DND-41 (cell line): ENCODE measurements at regions not wholly inside any gene's neighbourhood (a gene's known extent, or its start where the extent isn't known, plus 50 kb on each side); places are given as distances from the start of the nearest gene placed in this dataset.

Source experiments
- ATAC-seq: fragments of 200-7000 bp; cut with Tn5 transposase; 3 replicates; pipeline ENCODE4 v1.9.1; 2021; ENCODE audit warnings: low read depth; ENCODE audit not compliant: insufficient read depth
- DNase-seq: peaks from one replicate; pipeline ENCODE4 v3.0.0-alpha.2; 2020
- H2AFZ ChIP-seq: 2 replicates; pipeline ENCODE4 v1.6.0; 2012; ENCODE audit warnings: low read depth, low read length
- H3K27ac ChIP-seq: 2 replicates; pipeline ENCODE4 v1.5.1; 2012; ENCODE audit warnings: low read length, inconsistent platforms
- H3K27me3 ChIP-seq: fragments of 200-600 bp; sonication (generic); 2 replicates; pipeline ENCODE4 v1.6.0; 2012; ENCODE audit warnings: low read length, mild to moderate bottlenecking, inconsistent platforms; ENCODE audit not compliant: insufficient read depth, poor library complexity
- H3K36me3 ChIP-seq: 2 replicates; pipeline ENCODE4 v1.5.1; 2012; ENCODE audit warnings: low read length, inconsistent platforms; ENCODE audit not compliant: insufficient read depth
- H3K4me1 ChIP-seq: 2 replicates; pipeline ENCODE4 v1.5.1; 2012; ENCODE audit warnings: mild to moderate bottlenecking, low read length; ENCODE audit not compliant: insufficient read depth
- H3K4me2 ChIP-seq: 2 replicates; pipeline ENCODE4 v1.6.0; 2012; ENCODE audit warnings: mild to moderate bottlenecking, moderate library complexity, low read length, inconsistent platforms; ENCODE audit not compliant: insufficient read depth
- H3K4me3 ChIP-seq, 2 experiments: fragments of 200-600 bp in 1 of 2; shearing (Covaris generic) in 1 of 2; 2 replicates each; pipeline ENCODE4 v1.5.1; 2012 to 2016; ENCODE audit warnings: inconsistent platforms in 2 of 2, low read length in 2 of 2, mild to moderate bottlenecking in 2 of 2, low read depth in 1 of 2, moderate library complexity in 1 of 2
- H3K79me2 ChIP-seq: 2 replicates; pipeline ENCODE4 v1.6.0; 2012; ENCODE audit warnings: low read length, inconsistent platforms; ENCODE audit not compliant: insufficient read depth
- H3K9ac ChIP-seq: 2 replicates; pipeline ENCODE4 v1.6.0; 2012; ENCODE audit warnings: low read depth, mild to moderate bottlenecking, inconsistent platforms, low read length, moderate library complexity
- H3K9me3 ChIP-seq: 2 replicates; pipeline ENCODE4 v1.5.1; 2012; ENCODE audit warnings: low read length, moderate library complexity, mild to moderate bottlenecking, inconsistent platforms; ENCODE audit not compliant: insufficient read depth, severe bottlenecking
- H4K20me1 ChIP-seq: 2 replicates; pipeline ENCODE4 v1.6.0; 2012; ENCODE audit warnings: low read length; ENCODE audit not compliant: insufficient read depth
- EZH2 ChIP-seq: IDR thresholded peaks from 3 replicates; pipeline ENCODE4 v1.6.1; 2012; ENCODE audit warnings: borderline replicate concordance, low read depth, mild to moderate bottlenecking, moderate library complexity, low read length, inconsistent platforms; ENCODE audit not compliant: severe bottlenecking
- TF ChIP-seq, protein P1 (sequence below): IDR thresholded peaks from 2 replicates; pipeline ENCODE4 v1.5.1; 2012; ENCODE audit warnings: borderline replicate concordance, low read length, moderate library complexity, mild to moderate bottlenecking; ENCODE audit not compliant: poor library complexity, severe bottlenecking; ENCODE audit errors: extremely low read depth

GRCh38 chr17:45715787-45716186, 68.3 kb upstream of the CRHR1 start:
- no peaks in the 10 kb centered on the region for H3K4me1 ChIP-seq
- no peak overlapping the region for H3K9ac ChIP-seq
- TF ChIP-seq, protein P1, sequence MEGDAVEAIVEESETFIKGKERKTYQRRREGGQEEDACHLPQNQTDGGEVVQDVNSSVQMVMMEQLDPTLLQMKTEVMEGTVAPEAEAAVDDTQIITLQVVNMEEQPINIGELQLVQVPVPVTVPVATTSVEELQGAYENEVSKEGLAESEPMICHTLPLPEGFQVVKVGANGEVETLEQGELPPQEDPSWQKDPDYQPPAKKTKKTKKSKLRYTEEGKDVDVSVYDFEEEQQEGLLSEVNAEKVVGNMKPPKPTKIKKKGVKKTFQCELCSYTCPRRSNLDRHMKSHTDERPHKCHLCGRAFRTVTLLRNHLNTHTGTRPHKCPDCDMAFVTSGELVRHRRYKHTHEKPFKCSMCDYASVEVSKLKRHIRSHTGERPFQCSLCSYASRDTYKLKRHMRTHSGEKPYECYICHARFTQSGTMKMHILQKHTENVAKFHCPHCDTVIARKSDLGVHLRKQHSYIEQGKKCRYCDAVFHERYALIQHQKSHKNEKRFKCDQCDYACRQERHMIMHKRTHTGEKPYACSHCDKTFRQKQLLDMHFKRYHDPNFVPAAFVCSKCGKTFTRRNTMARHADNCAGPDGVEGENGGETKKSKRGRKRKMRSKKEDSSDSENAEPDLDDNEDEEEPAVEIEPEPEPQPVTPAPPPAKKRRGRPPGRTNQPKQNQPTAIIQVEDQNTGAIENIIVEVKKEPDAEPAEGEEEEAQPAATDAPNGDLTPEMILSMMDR: no peak
- TF ChIP-seq EZH2: no peak
- H3K9me3 ChIP-seq: no peaks in the 10 kb centered on the region
- ATAC-seq: no peak
- no peaks in the 10 kb centered on the region for H4K20me1 ChIP-seq
- no peaks in the 10 kb centered on the region for H3K36me3 ChIP-seq
- H3K79me2 ChIP-seq: no peaks in the 10 kb centered on the region
- H3K4me2 ChIP-seq: no peak overlapping the region
- no peak overlapping the region for H2AFZ ChIP-seq
- H3K4me3 ChIP-seq: no peak overlapping the region
- H3K27me3 ChIP-seq: peaks cover 34% of the 10 kb centered on the region
- H3K27ac ChIP-seq: no peak overlapping the region
- no peak for DNase-seq

DNA sequence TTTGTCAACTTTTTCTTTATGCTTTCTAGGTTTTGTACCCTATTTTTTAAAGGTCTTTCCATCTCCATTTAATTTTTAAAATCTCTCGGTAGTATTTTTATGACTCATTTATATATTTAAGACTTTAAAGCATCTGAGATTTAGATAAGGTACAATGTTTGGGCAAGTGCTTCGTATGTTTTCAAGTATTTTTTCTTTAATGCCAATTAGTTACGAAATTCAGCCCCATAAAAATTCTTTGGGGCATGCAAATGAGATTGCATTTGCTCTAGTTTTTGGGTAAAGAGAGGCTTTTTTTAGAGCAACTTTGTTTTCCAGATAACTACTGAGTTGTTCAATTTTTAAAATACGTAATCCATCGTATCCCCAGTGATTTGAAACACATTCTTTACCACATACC, 65.3 kb upstream of the CRHR1 start:
- Histone ChIP-seq H3K9ac (no peak overlapping the region), H3K4me3 (no peak overlapping the region)
- TF ChIP-seq, protein P1: no peak
- TF ChIP-seq EZH2: no peak

DNA sequence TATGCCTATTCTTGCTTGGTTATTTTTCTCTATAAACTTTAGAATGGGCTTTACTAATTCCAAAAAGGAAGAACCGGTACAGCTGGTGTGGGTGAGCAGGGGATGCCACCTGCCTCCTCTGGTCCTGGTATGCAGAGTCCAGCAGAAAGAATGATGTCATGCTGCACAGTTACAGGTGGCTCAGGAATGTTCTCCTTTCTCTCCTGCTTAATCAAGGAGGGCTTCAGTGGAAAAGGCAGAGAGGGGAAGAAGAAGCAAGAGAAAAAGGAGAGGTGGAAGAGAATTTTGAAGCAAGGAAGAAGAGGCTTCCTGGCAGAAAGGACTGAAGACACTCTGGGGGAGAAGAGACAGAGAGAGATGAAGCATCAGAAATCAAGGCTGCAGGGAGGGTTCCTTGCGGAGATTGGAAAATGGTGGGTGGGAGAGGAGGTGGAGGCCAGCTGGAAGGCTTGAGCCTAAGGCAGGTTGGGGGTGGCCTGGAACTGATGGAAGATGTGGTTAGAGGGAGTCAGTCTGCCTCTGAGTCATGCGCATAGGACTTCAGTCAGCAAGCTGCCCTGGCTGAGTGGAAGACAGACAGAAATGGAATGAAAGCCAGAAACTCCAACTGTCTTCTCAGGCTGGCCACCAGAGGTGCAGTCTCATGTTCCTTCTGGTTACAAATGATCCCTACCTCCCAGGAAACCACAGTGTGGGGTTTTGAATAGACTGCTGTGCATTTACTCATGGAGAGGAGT, 64.6 kb upstream of the CRHR1 start:
- Histone ChIP-seq H4K20me1 (no peaks in the 10 kb centered on the region), H3K9me3 (peaks cover 4% of the 10 kb centered on the region), H3K27me3 (peaks cover 35% of the 10 kb centered on the region), H3K79me2 (no peaks in the 10 kb centered on the region), H2AFZ (no peak overlapping the region), H3K36me3 (no peaks in the 10 kb centered on the region), H3K4me3 (no peak overlapping the region), H3K4me2 (no peak overlapping the region), H3K4me1 (no peaks in the 10 kb centered on the region), H3K27ac (no peak overlapping the region), H3K9ac (no peak overlapping the region)
- DNase-seq (no peak), ATAC-seq (peak; percentile 39; the same call in 2 of the 3 replicates)
- TF ChIP-seq EZH2: no peak
- TF ChIP-seq, protein P1: peak; percentile 43

More for the DNA sequence above, 65.3 kb upstream of the CRHR1 start:
- no peak overlapping the region for H2AFZ ChIP-seq
- H3K4me1 ChIP-seq: no peaks in the 10 kb centered on the region
- peaks cover 32% of the 10 kb centered on the region for H3K27me3 ChIP-seq
- ATAC-seq (no peak), DNase-seq (no peak)
- H4K20me1 ChIP-seq: no peaks in the 10 kb centered on the region
- no peak overlapping the region for H3K4me2 ChIP-seq
- H3K27ac ChIP-seq: no peak overlapping the region
- no peaks in the 10 kb centered on the region for H3K79me2 ChIP-seq
- no peaks in the 10 kb centered on the region for H3K9me3 ChIP-seq
- H3K36me3 ChIP-seq: no peaks in the 10 kb centered on the region
